ENCODE measurements at regions not wholly inside any gene's neighbourhood (a gene's known extent, or its start where the extent isn't known, plus 50 kb on each side); places are given as distances from the start of the nearest gene placed in this dataset.

DNA sequence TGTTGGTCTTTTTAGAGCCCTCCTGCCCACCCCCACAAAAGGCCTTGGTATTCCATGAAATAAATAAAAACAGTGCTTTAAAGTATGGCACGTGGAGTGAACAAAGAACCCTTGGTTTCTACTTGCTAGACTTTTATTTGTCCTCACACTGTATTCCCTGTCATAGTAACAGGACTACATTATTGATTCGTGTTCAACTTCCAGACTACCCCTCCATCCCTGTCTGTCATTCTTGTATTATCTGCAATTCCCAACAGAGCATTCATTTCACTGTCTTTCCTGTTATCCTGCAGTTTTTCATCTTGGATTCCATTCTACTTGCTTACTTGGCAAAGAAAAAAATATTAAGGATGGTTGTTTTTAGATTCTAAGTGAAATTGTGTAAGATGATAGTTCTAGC is 307.4 kb upstream of the CNR1 start:
- Mint-ChIP-seq H3K36me3 (no peaks in the 10 kb centered on the region), H3K27me3 (ENCODE audit: insufficient read depth, low read depth) (peaks cover 4% of the 10 kb centered on the region), H3K4me3 (no peak overlapping the region), H3K27ac (peak overlapping the region; percentile 64), H3K9me3 (peaks cover 26% of the 10 kb centered on the region), H3K4me1 (peaks cover 18% of the 10 kb centered on the region)
- no peak for TF ChIP-seq EZH2 (IDR thresholded peaks at IDR 0.05)
- no peak for TF ChIP-seq EZH2phosphoT487 (IDR thresholded peaks at IDR 0.05)
- TF ChIP-seq, protein P1, sequence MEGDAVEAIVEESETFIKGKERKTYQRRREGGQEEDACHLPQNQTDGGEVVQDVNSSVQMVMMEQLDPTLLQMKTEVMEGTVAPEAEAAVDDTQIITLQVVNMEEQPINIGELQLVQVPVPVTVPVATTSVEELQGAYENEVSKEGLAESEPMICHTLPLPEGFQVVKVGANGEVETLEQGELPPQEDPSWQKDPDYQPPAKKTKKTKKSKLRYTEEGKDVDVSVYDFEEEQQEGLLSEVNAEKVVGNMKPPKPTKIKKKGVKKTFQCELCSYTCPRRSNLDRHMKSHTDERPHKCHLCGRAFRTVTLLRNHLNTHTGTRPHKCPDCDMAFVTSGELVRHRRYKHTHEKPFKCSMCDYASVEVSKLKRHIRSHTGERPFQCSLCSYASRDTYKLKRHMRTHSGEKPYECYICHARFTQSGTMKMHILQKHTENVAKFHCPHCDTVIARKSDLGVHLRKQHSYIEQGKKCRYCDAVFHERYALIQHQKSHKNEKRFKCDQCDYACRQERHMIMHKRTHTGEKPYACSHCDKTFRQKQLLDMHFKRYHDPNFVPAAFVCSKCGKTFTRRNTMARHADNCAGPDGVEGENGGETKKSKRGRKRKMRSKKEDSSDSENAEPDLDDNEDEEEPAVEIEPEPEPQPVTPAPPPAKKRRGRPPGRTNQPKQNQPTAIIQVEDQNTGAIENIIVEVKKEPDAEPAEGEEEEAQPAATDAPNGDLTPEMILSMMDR (IDR thresholded peaks at IDR 0.05) = no peak
- Histone ChIP-seq H3K4me2 (peak overlapping the region; percentile 33), H3K27ac (no peak overlapping the region), H3K4me3 (no peak overlapping the region), H3F3A (ENCODE audit: low read depth) (peaks cover 21% of the 10 kb centered on the region), H3K79me2 (ENCODE audit: low read depth) (no peaks in the 10 kb centered on the region), H2AFZ (replicated peaks) (no peak overlapping the region), H3K9me3 (ENCODE audit: low read depth) (peaks cover 22% of the 10 kb centered on the region), H3K4me1 (peaks cover 24% of the 10 kb centered on the region), H3K36me3 (no peaks in the 10 kb centered on the region), H3K9ac (no peak overlapping the region), H3K27me3 (no peaks in the 10 kb centered on the region), H4K20me1 (ENCODE audit: low read depth) (no peaks in the 10 kb centered on the region)
- DNase-seq (ENCODE audit: low spot score) = no peak

DNA sequence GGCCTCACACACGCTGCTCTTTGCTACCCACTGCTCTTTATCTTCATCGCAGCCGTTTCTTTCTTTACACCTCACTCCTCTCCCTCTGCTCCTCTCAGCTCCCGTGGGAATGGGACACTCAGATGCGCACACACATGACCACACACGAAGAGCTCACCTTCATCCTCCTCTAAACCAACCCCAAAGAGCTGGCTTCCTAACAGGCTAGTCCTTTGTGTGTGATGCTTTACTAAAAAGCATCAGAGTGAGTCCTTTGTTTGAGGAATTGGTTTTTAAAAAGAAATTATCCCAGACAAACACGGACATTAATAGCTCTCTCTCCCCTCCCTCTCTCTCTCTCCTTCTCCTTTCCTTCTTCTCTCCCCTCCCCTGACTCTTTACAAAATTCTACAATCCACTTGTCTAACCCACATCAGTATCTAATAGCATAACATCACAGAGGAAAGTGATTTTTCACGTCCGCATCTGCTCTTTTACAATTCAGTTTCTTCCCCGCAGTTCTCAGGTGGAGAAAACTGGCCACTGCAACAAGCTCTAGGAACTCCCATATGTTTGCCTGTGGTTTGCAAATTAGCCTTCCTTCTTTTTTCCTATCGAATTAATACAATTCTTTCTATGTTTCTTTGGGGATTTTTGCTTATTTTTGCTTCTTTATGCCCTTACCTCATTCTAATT is 306.8 kb upstream of the CNR1 start:
- H3K4me3 Mint-ChIP-seq = no peak overlapping the region
- no peak overlapping the region for H3K27ac ChIP-seq

DNA sequence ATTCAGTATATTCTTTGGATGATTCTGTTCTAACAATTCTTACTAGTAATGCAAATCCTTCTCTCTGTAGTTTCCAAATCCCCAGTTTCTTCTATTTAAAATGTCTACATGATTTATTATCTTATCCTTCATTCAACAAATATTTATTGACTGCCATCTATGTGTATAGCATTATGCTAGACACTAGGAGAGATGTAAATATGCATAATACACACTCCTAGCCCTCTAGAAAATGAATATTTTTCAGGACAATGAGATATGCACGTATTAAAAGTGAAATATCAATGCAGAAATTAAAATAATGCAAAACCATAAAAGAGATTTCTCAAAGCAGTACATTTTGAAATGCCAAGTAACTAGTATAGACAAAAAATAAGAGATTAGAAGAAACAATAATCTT is 293.5 kb upstream of the CNR1 start:
- peaks cover 2% of the 10 kb centered on the region for H3K27me3 Mint-ChIP-seq (ENCODE audit: insufficient read depth, low read depth)
- H3K27ac ChIP-seq = no peak overlapping the region
- H3K4me3 Mint-ChIP-seq = no peak overlapping the region
- H3K4me1 ChIP-seq = no peaks in the 10 kb centered on the region
- H3F3A ChIP-seq (ENCODE audit: low read depth) = no peaks in the 10 kb centered on the region
- H3K9me3 ChIP-seq (ENCODE audit: low read depth) = no peaks in the 10 kb centered on the region
- H3K36me3 ChIP-seq = no peaks in the 10 kb centered on the region
- no peaks in the 10 kb centered on the region for H3K27me3 ChIP-seq
- no peak overlapping the region for H3K4me2 ChIP-seq
- no peak for DNase-seq (ENCODE audit: low spot score)
- H3K4me3 ChIP-seq = no peak overlapping the region
- no peaks in the 10 kb centered on the region for H3K79me2 ChIP-seq (ENCODE audit: low read depth)
- no peak overlapping the region for H3K9ac ChIP-seq
- no peak overlapping the region for H3K27ac Mint-ChIP-seq
- H3K4me1 Mint-ChIP-seq = no peaks in the 10 kb centered on the region
- no peaks in the 10 kb centered on the region for H3K9me3 Mint-ChIP-seq
- H4K20me1 ChIP-seq (ENCODE audit: low read depth) = no peaks in the 10 kb centered on the region
- H2AFZ ChIP-seq (replicated peaks) = no peak overlapping the region
- no peaks in the 10 kb centered on the region for H3K36me3 Mint-ChIP-seq
- TF ChIP-seq EZH2 (IDR thresholded peaks at IDR 0.05) = no peak
- TF ChIP-seq, protein P1 (IDR thresholded peaks at IDR 0.05) = no peak
- TF ChIP-seq EZH2phosphoT487 (IDR thresholded peaks at IDR 0.05) = no peak

More for the DNA sequence above, 306.8 kb upstream of the CNR1 start:
- peaks cover 21% of the 10 kb centered on the region for H3F3A ChIP-seq (ENCODE audit: low read depth)
- Mint-ChIP-seq H3K27me3 (ENCODE audit: insufficient read depth, low read depth) (peaks cover 4% of the 10 kb centered on the region), H3K27ac (peak overlapping the region; percentile 64), H3K36me3 (no peaks in the 10 kb centered on the region), H3K4me1 (peaks cover 16% of the 10 kb centered on the region), H3K9me3 (peaks cover 23% of the 10 kb centered on the region)
- H4K20me1 ChIP-seq (ENCODE audit: low read depth) = no peaks in the 10 kb centered on the region
- H3K4me1 ChIP-seq = peaks cover 24% of the 10 kb centered on the region
- H3K36me3 ChIP-seq = no peaks in the 10 kb centered on the region
- no peak overlapping the region for H3K4me3 ChIP-seq
- DNase-seq (ENCODE audit: low spot score) = peak; percentile 36
- H2AFZ ChIP-seq (replicated peaks) = peak overlapping the region; percentile 72
- peak overlapping the region; percentile 33 for H3K4me2 ChIP-seq
- H3K9me3 ChIP-seq (ENCODE audit: low read depth) = peaks cover 20% of the 10 kb centered on the region
- H3K79me2 ChIP-seq (ENCODE audit: low read depth) = no peaks in the 10 kb centered on the region
- no peaks in the 10 kb centered on the region for H3K27me3 ChIP-seq
- TF ChIP-seq EZH2 (IDR thresholded peaks at IDR 0.05) (no peak), EZH2phosphoT487 (IDR thresholded peaks at IDR 0.05) (no peak)
- TF ChIP-seq, protein P1 (IDR thresholded peaks at IDR 0.05) = no peak
- H3K9ac ChIP-seq = no peak overlapping the region

All from neural progenitor cell (in vitro differentiated cells).